ENCODE measurements at regions not wholly inside any gene's neighbourhood (a gene's known extent, or its start where the extent isn't known, plus 50 kb on each side); places are given as distances from the start of the nearest gene placed in this dataset.

DNA sequence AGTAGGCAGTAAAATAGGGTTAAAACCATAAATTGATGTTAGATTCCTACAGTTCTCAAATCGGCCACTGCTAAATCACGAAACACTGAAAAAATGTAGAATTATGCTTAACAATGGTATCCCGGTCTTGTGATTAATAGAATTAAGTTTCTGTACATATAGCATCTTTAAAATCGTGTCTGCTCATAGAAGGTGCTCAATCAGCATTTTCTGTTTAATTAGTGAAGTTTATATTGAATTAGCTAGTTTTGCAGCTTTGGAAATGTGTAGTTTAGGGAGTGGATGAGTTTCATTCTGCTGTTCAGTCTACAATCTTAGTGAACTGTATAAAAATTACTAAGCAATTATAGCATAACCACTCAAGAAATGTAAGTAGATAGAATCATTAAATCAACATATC is 1075.8 kb upstream of the FLRT2 start:
- TF ChIP-seq CTCF (IDR thresholded peaks at IDR 0.05; ENCODE audit: low read length), result no peak
- TF ChIP-seq EZH2 (IDR thresholded peaks at IDR 0.05; ENCODE audit: borderline replicate concordance, low read length), result no peak
